ENCODE measurements at regions not wholly inside any gene's neighbourhood (a gene's known extent, or its start where the extent isn't known, plus 50 kb on each side); places are given as distances from the start of the nearest gene placed in this dataset.

DNA sequence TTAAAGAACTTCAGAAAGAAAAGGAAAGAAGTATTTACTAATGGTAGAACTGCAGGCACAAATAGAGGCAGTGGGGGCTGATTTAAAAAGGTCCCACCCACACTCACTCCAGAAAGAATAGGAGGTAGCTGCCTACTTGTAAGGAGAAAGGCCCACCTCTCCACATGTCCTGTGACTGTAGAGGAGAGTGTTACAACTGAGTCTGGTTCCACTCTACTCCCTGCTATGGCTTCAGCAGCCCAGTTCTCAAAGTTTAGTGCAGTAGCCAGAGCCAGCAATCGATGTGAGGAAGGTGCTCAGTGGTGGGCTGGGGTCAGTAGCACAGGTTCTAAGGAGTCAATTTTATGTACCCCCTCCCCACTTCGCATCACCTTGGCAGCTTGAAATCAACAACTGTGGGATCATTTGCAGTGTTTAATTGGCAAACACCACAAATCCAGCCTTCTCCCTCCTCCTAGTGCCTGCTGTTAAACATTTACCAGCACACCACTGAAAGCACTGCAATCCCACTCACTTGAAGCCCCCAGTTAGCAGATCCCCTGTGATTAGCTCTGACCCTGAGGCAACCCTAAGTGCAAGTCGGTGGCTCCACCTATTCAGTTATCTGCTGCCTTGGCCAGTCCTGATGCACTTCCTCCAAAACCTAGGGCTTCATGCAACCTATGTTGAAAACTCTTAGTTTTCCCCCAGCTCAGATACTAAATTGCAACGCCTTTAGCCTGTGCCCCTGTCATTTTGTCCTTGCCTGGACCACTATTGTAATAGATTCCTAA is 146.6 kb downstream of the BBOX1 start:
- Mint-ChIP-seq H3K4me3 (no peak overlapping the region), H3K36me3 (ENCODE audit: low read depth) (peaks cover 2% of the 10 kb centered on the region), H3K4me1 (no peaks in the 10 kb centered on the region), H3K27ac (no peak overlapping the region), H3K27me3 (peaks cover 55% of the 10 kb centered on the region)
- ATAC-seq = no peak
- DNase-seq = no peak
- H3K9me3 ChIP-seq (ENCODE audit: control insufficient read depth, low read length, poor library complexity, severe bottlenecking) = no peaks in the 10 kb centered on the region

DNA sequence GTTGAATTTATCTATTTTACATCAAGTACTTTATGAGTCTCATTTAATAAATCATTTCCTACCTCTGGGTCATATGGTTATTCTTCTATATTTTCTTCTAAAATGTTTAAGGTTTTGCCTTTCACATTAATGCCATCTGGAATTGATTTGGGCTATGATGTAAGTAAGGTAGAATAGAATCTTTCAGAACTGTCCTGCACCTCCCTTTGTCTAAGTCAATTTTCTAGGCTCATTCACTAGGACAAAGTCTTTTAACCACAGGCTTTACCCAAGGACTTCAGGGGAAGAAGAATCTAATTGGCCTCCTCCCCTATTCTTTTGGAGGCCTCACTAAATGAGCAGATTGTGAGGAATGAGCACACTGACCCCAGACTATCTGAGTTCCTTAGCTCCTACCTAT is 146.0 kb downstream of the BBOX1 start:
- ATAC-seq (no peak), DNase-seq (no peak)
- H3K9me3 ChIP-seq (ENCODE audit: control insufficient read depth, low read length, poor library complexity, severe bottlenecking) = no peaks in the 10 kb centered on the region
- H3K27ac Mint-ChIP-seq = no peak overlapping the region
- no peak overlapping the region for H3K4me3 Mint-ChIP-seq
- no peaks in the 10 kb centered on the region for H3K4me1 Mint-ChIP-seq
- peaks cover 53% of the 10 kb centered on the region for H3K27me3 Mint-ChIP-seq
- H3K36me3 Mint-ChIP-seq (ENCODE audit: low read depth) = peaks cover 2% of the 10 kb centered on the region

DNA sequence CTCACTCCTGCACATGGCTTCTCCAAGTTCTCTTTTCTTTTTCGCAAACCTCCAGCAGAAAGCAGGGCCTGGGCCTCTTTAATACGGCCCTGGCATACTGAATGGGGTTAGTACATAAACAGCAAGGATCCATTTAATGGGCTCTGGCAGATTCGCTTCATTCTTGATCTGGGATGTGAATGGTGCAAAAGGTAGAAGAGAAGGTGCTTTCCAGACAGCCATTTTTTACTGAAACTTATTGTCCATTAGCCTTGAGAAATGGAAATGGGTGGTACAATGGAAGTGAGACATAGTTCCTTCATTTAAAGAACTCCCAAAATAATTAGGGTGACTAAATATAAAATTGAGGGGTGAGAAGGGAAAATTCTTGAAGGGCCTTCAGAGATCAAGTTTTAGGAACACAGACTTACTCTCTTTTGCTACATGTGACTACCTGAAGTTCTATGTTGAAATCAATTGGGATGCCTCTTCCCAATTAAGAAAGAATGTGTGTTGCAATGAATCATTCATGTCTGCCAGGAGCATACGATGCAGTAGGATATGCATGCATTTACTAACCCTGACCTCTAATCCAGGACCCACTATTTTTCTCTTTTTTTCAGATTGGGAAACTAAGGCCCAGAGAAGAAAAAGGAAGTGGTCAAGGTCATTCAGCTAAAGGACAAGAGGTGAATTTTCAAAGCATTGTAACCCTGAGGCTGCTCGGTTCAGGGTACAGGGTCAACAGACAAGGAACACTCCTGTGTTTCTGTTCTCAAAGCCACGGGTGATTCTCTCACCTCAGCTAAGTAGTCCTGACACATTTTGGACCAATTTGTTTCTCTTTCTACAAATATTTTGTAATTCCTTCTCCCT is 144.1 kb downstream of the BBOX1 start:
- ATAC-seq = no peak
- Mint-ChIP-seq H3K36me3 (ENCODE audit: low read depth) (no peaks in the 10 kb centered on the region), H3K27me3 (peaks cover 37% of the 10 kb centered on the region)

DNA sequence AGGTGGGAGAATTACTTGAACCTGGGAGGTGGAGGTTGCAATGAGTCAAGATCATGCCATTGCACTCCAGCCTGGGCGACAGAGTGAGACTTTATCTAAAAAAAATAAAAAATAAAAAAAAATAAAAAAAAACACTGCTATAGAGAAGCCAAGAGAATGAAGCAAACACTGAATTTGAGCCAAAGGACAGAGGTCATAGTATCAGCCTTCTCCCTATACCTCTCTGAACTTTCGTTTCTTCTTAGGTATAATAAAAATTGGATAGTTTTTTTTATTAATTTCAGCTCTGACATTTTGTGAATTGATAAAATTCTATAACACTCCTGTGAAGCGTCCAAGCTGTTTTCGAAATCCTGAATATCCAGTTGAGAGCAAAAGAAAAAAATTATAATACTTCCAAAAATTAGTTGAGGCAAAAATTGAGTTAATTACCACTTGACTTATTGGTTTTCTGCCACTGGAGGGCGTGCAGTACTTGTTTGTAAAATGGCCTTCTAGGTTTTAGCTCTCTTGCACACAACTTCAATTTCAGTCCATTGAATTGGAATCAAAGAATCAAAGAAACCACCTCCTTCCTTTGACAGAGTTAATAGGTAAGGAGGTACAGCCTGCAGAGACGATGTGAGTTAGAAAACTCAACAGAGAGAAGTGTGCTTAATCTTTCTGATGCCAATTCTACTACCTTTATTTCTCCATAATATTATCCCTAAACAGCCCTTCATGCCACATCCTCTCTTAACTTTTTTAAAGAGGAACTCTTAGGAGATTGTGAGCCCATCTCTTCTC is 143.2 kb downstream of the BBOX1 start:
- no peaks in the 10 kb centered on the region for H3K9me3 ChIP-seq (ENCODE audit: control insufficient read depth, low read length, poor library complexity, severe bottlenecking)
- Mint-ChIP-seq H3K27me3 (peaks cover 29% of the 10 kb centered on the region), H3K4me1 (no peaks in the 10 kb centered on the region), H3K27ac (no peak overlapping the region), H3K4me3 (no peak overlapping the region), H3K36me3 (ENCODE audit: low read depth) (no peaks in the 10 kb centered on the region)
- DNase-seq = peak in 1 of 3 donors; percentile 9
- no peak for ATAC-seq

More for the DNA sequence above, 144.1 kb downstream of the BBOX1 start:
- Mint-ChIP-seq H3K4me3 (no peak overlapping the region), H3K4me1 (no peaks in the 10 kb centered on the region), H3K27ac (no peak overlapping the region)
- DNase-seq = no peak
- H3K9me3 ChIP-seq (ENCODE audit: control insufficient read depth, low read length, poor library complexity, severe bottlenecking) = no peaks in the 10 kb centered on the region

DNA sequence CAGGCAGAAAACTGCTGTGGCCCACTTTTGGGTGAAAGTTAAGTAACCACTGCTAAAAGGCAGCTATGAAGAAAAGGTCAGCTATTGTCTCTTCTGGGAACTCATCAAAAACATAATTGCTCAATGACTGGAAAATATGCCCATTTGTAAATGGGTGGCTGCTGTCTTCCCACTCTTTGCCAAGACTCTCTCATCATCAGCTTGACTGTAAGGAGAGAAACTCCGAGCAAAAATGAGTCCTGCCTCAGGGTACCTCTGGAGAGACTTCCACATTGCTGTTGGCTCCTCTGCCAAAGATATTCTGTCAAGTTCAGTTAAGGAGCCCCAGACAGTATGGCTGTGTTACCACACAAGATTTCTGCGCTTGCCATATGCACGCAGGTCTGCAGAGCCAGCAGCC is 138.7 kb downstream of the BBOX1 start:
- peaks cover 26% of the 10 kb centered on the region for H3K27me3 Mint-ChIP-seq
- no peak overlapping the region for H3K4me3 Mint-ChIP-seq
- no peak overlapping the region for H3K27ac Mint-ChIP-seq
- no peak for DNase-seq
- no peaks in the 10 kb centered on the region for H3K9me3 ChIP-seq (ENCODE audit: control insufficient read depth, low read length, poor library complexity, severe bottlenecking)
- ATAC-seq = no peak
- H3K4me1 Mint-ChIP-seq = no peaks in the 10 kb centered on the region
- H3K36me3 Mint-ChIP-seq (ENCODE audit: low read depth) = peaks cover 2% of the 10 kb centered on the region

DNA sequence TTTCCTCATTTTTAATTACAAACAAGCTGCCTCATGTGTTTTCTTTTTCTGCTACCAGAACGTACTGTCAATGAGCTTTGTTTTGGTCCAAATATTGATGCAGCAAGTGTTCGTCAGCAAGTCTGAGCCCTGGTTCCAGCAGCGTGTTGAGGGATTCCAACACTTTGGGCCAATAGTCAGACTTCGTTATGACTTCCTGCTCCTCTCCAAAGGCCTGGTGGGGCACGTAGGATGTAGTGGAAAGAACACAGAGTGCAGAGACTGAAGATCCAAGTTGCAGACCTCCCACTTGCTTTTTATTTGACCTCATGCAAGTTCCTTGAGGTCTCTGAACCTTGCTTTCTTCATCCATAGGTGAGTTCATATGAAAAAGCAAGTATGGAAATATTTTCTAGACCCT is 138.2 kb downstream of the BBOX1 start:
- no peak for DNase-seq
- Mint-ChIP-seq H3K36me3 (ENCODE audit: low read depth) (peaks cover 2% of the 10 kb centered on the region), H3K27ac (no peak overlapping the region), H3K27me3 (peaks cover 30% of the 10 kb centered on the region), H3K4me3 (no peak overlapping the region), H3K4me1 (no peaks in the 10 kb centered on the region)
- no peaks in the 10 kb centered on the region for H3K9me3 ChIP-seq (ENCODE audit: control insufficient read depth, low read length, poor library complexity, severe bottlenecking)
- ATAC-seq = no peak
